ENCODE measurements at regions not wholly inside any gene's neighbourhood (a gene's known extent, or its start where the extent isn't known, plus 50 kb on each side); places are given as distances from the start of the nearest gene placed in this dataset.

DNA sequence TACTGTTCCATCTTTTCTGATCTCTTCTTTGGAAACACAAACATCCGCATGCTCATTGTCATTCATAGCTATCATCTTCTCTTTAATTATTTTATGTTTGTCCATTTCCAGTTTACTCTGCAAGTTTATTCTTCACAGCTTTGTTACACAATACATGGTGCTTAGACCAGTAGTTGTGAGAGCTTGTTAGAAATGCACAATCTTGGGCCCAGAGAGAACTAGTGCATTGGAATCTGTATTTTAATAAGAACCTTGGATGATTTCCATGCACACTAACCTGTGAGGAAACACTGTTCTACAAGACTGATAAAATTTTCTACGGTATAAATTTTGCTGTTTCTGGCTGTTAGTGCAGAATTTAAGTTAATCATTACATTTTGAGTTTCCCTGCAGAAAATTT, 59.3 kb upstream of the SLC2A13 start:
- Mint-ChIP-seq H3K27ac (no peak overlapping the region), H3K4me3 (no peak overlapping the region), H3K4me1 (no peaks in the 10 kb centered on the region), H3K36me3 (ENCODE audit: low read depth) (no peaks in the 10 kb centered on the region), H3K27me3 (ENCODE audit: low read depth) (no peaks in the 10 kb centered on the region), H3K9me3 (peaks cover 28% of the 10 kb centered on the region)
- TF ChIP-seq, protein P1, sequence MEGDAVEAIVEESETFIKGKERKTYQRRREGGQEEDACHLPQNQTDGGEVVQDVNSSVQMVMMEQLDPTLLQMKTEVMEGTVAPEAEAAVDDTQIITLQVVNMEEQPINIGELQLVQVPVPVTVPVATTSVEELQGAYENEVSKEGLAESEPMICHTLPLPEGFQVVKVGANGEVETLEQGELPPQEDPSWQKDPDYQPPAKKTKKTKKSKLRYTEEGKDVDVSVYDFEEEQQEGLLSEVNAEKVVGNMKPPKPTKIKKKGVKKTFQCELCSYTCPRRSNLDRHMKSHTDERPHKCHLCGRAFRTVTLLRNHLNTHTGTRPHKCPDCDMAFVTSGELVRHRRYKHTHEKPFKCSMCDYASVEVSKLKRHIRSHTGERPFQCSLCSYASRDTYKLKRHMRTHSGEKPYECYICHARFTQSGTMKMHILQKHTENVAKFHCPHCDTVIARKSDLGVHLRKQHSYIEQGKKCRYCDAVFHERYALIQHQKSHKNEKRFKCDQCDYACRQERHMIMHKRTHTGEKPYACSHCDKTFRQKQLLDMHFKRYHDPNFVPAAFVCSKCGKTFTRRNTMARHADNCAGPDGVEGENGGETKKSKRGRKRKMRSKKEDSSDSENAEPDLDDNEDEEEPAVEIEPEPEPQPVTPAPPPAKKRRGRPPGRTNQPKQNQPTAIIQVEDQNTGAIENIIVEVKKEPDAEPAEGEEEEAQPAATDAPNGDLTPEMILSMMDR (IDR thresholded peaks at IDR 0.05; ENCODE audit: unreplicated experiment in 3 of 3) = no peak

DNA sequence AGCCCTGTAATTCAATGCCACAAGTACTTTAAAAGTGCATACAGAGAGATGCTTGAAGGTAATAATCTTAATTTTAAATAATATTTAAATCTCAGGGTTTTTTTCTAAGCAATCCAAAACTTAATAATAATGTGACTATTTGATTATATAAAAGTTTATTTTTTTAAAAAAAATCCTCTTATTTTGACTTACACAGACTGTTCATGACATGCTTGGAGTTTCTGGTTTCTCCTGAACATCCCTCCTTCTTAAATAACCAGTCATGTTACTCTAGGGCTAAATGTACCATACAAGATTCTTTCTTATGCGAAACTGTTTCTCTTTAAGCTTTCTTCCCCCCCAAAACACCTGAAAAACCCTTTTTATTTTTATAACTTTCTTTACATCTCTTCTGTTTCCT, 58.2 kb upstream of the SLC2A13 start:
- TF ChIP-seq, protein P1 (IDR thresholded peaks at IDR 0.05; ENCODE audit: unreplicated experiment in 3 of 3) = no peak
- Mint-ChIP-seq H3K4me1 (no peaks in the 10 kb centered on the region), H3K27ac (no peak overlapping the region), H3K27me3 (ENCODE audit: low read depth) (no peaks in the 10 kb centered on the region), H3K36me3 (ENCODE audit: low read depth) (no peaks in the 10 kb centered on the region), H3K9me3 (peaks cover 28% of the 10 kb centered on the region), H3K4me3 (no peak overlapping the region)

DNA sequence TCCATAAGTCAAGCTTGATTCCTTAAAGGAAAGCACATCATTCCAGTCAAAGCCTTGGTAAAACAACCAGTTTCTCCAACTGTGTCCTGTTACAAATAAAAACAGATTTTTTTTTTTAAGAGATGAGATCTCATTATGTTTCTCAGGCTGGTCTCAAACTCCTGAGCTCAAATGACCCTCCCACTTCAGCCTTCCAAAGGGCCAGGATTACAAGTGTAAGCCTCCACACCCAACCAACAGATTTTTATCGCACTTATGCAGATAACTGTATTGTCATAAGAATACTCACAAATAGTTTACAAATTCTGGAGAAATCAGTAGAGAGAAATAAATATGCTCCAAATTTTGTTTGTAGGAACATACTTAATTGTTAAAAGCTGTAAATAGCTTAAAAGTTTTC, 56.2 kb upstream of the SLC2A13 start:
- Mint-ChIP-seq H3K27ac (no peak overlapping the region), H3K4me3 (no peak overlapping the region), H3K9me3 (peaks cover 28% of the 10 kb centered on the region), H3K4me1 (no peaks in the 10 kb centered on the region), H3K27me3 (ENCODE audit: low read depth) (no peaks in the 10 kb centered on the region), H3K36me3 (ENCODE audit: low read depth) (no peaks in the 10 kb centered on the region)
- TF ChIP-seq, protein P1 (IDR thresholded peaks at IDR 0.05; ENCODE audit: unreplicated experiment in 3 of 3) = no peak

DNA sequence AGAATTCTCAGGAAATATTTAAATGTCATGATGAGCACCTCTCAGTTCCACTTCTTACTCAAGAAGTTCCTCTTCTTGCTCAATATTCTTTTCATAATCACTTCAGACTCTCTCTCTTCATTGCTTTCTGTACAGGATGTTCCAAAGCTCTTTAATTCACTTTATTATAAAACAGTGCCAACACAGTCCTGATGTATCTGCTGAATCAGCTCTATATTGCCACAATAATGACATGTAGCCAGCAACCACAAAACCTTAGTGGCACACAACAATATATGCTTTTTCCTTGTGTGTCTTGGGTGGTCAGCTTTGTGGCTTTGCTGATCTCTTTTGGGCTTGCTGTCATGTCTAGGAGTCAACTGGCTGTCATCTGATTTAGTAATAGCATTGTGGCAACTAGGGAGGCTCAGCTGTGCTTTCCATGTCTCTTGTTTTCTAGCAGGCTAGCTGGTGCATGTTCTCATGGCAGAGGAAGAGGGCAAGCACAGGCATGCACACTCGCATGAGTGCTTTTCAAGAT, 52.8 kb upstream of the SLC2A13 start:
- peaks cover 15% of the 10 kb centered on the region for H3K9me3 Mint-ChIP-seq
- H3K36me3 Mint-ChIP-seq (ENCODE audit: low read depth) = no peaks in the 10 kb centered on the region
- H3K4me3 Mint-ChIP-seq = no peak overlapping the region
- TF ChIP-seq, protein P1 (IDR thresholded peaks at IDR 0.05; ENCODE audit: unreplicated experiment in 3 of 3) = no peak
- H3K27me3 Mint-ChIP-seq (ENCODE audit: low read depth) = no peaks in the 10 kb centered on the region
- H3K4me1 Mint-ChIP-seq = no peaks in the 10 kb centered on the region
- H3K27ac Mint-ChIP-seq = no peak overlapping the region

DNA sequence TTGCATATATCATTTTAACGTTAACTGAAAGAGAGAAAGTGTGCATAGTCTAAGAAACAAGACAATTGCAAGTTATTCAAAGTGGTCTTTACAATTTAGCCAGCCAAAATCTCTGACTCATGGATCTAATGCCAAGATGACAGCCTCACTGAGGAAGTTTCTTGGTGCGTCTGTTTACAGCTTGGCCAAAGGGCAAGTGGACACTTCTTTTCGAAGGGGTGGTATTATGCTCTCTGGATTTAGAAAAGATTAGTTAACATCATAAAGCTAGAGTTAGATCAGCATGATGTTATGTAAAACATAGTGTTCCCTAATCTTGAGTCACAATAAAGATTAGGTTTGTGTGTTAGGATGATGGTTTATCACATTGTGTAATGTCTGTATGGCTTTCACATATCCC, 51.5 kb upstream of the SLC2A13 start:
- H3K4me3 Mint-ChIP-seq = no peak overlapping the region
- no peaks in the 10 kb centered on the region for H3K4me1 Mint-ChIP-seq
- no peak overlapping the region for H3K27ac Mint-ChIP-seq
- TF ChIP-seq, protein P1 (IDR thresholded peaks at IDR 0.05; ENCODE audit: unreplicated experiment in 3 of 3) = no peak
- no peaks in the 10 kb centered on the region for H3K36me3 Mint-ChIP-seq (ENCODE audit: low read depth)
- H3K9me3 Mint-ChIP-seq = peaks cover 8% of the 10 kb centered on the region
- no peaks in the 10 kb centered on the region for H3K27me3 Mint-ChIP-seq (ENCODE audit: low read depth)

DNA sequence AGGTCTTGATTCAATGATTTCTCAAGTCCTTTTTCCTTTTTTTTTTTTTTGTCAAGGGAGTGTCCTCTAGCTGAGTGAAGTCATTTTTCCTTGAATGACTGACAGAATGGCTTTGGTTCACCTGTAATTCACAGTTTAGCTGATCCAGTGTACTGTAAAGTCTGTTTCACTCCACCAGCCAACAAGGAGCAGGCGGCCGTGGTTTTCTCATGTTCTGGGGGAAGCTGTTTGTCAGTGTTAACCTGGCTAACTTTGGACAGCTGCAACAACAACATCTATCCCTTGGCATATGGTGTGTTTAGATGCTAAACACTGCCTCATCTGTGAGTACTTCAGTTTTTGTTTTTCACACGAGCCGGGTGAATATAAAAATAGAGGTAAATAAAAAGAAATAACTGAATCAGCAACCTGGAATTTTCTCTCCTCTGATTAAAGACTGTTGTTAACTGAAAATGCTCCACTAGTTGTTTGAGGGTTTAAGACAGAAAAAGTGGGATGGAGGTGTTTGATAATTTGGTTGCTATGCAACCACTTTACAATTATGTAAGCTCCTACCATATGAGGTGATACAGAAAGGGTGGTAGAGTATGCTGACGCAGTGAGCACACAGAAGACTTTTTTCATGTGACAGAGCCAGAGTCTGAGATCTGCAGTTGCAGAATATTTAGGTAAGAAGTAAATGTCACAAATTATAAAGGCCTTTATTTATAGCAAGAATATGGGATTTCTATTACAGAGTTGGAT, 50.3 kb upstream of the SLC2A13 start:
- H3K4me1 Mint-ChIP-seq = no peaks in the 10 kb centered on the region
- no peaks in the 10 kb centered on the region for H3K36me3 Mint-ChIP-seq (ENCODE audit: low read depth)
- H3K9me3 Mint-ChIP-seq = peaks cover 3% of the 10 kb centered on the region
- no peaks in the 10 kb centered on the region for H3K27me3 Mint-ChIP-seq (ENCODE audit: low read depth)
- peak overlapping the region; percentile 23 to 68 (median 28) for H3K27ac Mint-ChIP-seq
- H3K4me3 Mint-ChIP-seq = no peak overlapping the region
- TF ChIP-seq, protein P1 (IDR thresholded peaks at IDR 0.05; ENCODE audit: unreplicated experiment in 3 of 3) = no peak

Data from nephron (organoid).